ENCODE measurements at regions not wholly inside any gene's neighbourhood (a gene's known extent, or its start where the extent isn't known, plus 50 kb on each side); places are given as distances from the start of the nearest gene placed in this dataset.

DNA sequence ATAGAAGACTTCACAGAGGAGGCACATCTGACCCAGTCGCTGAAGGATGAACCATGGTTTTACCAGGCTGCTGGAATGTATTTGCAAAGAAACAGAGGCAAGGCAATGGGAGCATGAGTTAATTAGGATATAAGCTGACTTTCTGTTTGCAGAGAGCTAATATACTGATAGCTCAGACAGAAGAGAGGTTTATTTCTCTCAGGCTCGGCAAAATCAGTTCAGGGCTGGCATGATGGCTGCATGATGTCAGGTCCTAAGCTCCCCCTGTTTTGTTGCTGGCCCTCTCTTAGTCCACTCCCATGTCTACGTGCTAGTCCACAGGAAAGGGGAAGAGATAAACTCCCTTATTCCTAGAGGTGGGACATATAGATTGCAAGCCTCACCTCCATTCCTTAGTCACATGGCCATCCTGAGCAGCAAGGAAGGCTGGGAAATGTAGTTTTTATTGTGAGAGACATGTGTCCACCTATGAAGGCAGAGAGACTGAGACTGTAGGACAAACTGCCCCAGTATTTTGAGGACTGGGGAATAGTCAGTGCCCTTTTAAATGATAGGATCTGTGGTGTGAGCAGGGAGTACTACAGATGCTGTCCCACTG, 224.5 kb downstream of the VRK1 start:
- 70% methylated on average over 3 of the region's 3 CpGs for WGBS
- Histone ChIP-seq H3K4me1 (no peaks in the 10 kb centered on the region), H3K27me3 (peaks cover 17% of the 10 kb centered on the region), H3K27ac (no peak overlapping the region), H3K4me3 (no peak overlapping the region), H3K36me3 (no peaks in the 10 kb centered on the region), H3K9me3 (peaks cover 9% of the 10 kb centered on the region)
- no peak for DNase-seq (ENCODE audit: low spot score in 2 of 2)
- TF ChIP-seq POLR2AphosphoS5 (IDR thresholded peaks at IDR 0.05): no peak

DNA sequence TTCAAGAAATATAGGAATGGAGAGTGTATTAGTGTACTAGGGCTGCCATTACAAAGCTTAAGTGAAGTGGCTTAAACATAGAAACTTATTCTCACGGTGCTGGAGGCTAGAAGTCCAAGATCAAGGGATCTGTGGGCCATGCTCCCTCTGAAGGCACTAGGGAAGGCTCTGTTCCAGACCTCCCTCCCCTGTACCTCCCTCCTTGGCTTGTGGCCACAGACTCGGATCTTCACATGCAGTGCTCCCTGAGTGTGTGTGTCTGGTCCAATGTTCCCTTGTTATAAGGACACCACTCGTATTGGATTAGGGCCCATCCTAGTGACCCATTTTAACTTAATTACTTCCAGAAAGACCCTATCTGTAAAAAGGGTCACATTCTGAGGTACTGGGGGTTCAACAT, 225.6 kb downstream of the VRK1 start:
- H3K4me1 ChIP-seq: no peaks in the 10 kb centered on the region
- WGBS: 59% methylated on average over 3 of the region's 3 CpGs

DNA sequence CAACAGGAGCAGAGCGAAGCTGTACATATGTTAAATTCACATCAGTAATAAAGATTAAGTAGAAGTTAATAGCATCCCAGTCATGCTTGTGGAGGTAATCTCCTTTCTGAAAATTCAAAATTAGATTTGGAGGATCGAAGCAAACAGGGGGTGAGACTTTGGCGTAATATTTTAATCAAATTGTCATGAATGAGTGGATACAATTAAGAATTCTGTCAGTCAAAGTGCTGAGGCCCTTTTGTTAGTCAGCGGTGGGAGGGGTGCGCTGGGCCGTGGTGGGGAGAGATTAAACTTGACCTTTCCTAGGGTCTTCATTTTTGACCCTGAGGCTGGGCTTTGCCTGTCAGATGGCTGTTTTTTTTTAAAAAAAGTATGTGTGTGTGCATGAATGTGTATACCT, 226.7 kb downstream of the VRK1 start:
- Histone ChIP-seq H3K36me3 (no peaks in the 10 kb centered on the region), H3K9me3 (no peaks in the 10 kb centered on the region), H3K4me1 (no peaks in the 10 kb centered on the region), H3K4me3 (no peak overlapping the region), H3K27me3 (peaks cover 20% of the 10 kb centered on the region), H3K27ac (no peak overlapping the region)
- WGBS: 90% methylated on average over 6 of the region's 6 CpGs
- DNase-seq (ENCODE audit: low spot score in 2 of 2): no peak
- TF ChIP-seq EP300 (IDR thresholded peaks at IDR 0.05) (no peak), POLR2A (IDR thresholded peaks at IDR 0.05) (no peak), CTCF (IDR thresholded peaks at IDR 0.05) (no peak), POLR2AphosphoS5 (IDR thresholded peaks at IDR 0.05) (no peak)

More for the DNA sequence above, 225.6 kb downstream of the VRK1 start:
- TF ChIP-seq POLR2A (IDR thresholded peaks at IDR 0.05) (no peak), CTCF (IDR thresholded peaks at IDR 0.05) (no peak), POLR2AphosphoS5 (IDR thresholded peaks at IDR 0.05) (no peak), EP300 (IDR thresholded peaks at IDR 0.05) (no peak)
- Histone ChIP-seq H3K4me3 (no peak overlapping the region), H3K9me3 (peaks cover 9% of the 10 kb centered on the region), H3K27ac (no peak overlapping the region), H3K36me3 (no peaks in the 10 kb centered on the region), H3K27me3 (peaks cover 17% of the 10 kb centered on the region)
- no peak for DNase-seq (ENCODE audit: low spot score in 2 of 2)

GRCh38 chr14:97024300-97024699, 227.1 kb downstream of the VRK1 start:
- Histone ChIP-seq H3K9me3 (no peaks in the 10 kb centered on the region), H3K27me3 (peaks cover 23% of the 10 kb centered on the region), H3K4me1 (no peaks in the 10 kb centered on the region), H3K27ac (no peak overlapping the region), H3K4me3 (no peak overlapping the region), H3K36me3 (no peaks in the 10 kb centered on the region)
- no peak for DNase-seq (ENCODE audit: low spot score in 2 of 2)
- WGBS: 82% methylated on average over 7 of the region's 7 CpGs
- TF ChIP-seq POLR2AphosphoS5 (IDR thresholded peaks at IDR 0.05) (no peak), EP300 (IDR thresholded peaks at IDR 0.05) (no peak), CTCF (IDR thresholded peaks at IDR 0.05) (no peak), POLR2A (IDR thresholded peaks at IDR 0.05) (no peak)

DNA sequence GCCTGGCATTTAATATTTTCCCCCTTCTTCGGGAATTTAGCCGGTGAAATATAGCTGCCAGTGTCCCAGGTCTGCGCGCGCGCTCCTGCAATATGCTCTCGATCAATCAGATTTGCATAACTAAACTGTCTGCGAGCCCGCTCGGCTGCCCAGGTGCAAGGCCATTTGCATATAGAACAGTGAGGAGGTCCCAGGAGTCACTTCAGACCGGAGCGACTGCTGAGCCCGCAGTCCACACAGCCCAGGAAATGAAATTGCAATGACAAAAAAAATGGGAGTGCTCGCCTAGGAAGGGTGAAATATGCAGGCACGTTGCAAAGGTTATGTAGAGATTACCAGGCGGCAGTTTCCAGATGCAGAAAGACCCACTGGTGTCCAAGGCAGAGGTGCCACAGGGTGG, 228.5 kb downstream of the VRK1 start:
- Histone ChIP-seq H3K27ac (no peak overlapping the region), H3K4me1 (no peaks in the 10 kb centered on the region), H3K36me3 (no peaks in the 10 kb centered on the region), H3K9me3 (no peaks in the 10 kb centered on the region), H3K27me3 (peaks cover 26% of the 10 kb centered on the region), H3K4me3 (no peak overlapping the region)
- WGBS: 68% methylated on average over 16 of the region's 16 CpGs
- TF ChIP-seq POLR2AphosphoS5 (IDR thresholded peaks at IDR 0.05) (no peak), CTCF (IDR thresholded peaks at IDR 0.05) (no peak), EP300 (IDR thresholded peaks at IDR 0.05) (no peak), POLR2A (IDR thresholded peaks at IDR 0.05) (no peak)
- no peak for DNase-seq (ENCODE audit: low spot score in 2 of 2)

Measured in suprapubic skin (tissue), 4 donors.